ENCODE measurements at regions not wholly inside any gene's neighbourhood (a gene's known extent, or its start where the extent isn't known, plus 50 kb on each side); places are given as distances from the start of the nearest gene placed in this dataset.

GRCh38 chr2:150403457-150403856 is 84.0 kb downstream of the RND3 start (continued):
- TF ChIP-seq ZMIZ1 (IDR thresholded peaks at IDR 0.05; ENCODE audit: low read depth in 2 of 2, low read length in 2 of 2) (no peak), MEF2D (tag; conservative IDR thresholded peaks at IDR 0.05; ENCODE audit: low read depth) (no peak), NFE2 (IDR thresholded peaks at IDR 0.05; ENCODE audit: low read depth) (no peak), NFIX (CRISPR knock-in tag; IDR thresholded peaks at IDR 0.05; ENCODE audit: low read depth) (no peak), CTCFL (IDR thresholded peaks at IDR 0.05; ENCODE audit: borderline replicate concordance, insufficient read depth, low read depth, low read length, poor library complexity, severe bottlenecking) (no peak), ZNF785 (CRISPR knock-in tag; IDR thresholded peaks at IDR 0.05) (no peak), ZNF551 (CRISPR knock-in tag; IDR thresholded peaks at IDR 0.05) (no peak), YBX1 (IDR thresholded peaks at IDR 0.05) (no peak)

All from K562 (cell line).